Panc1 (cell line): ENCODE measurements at regions not wholly inside any gene's neighbourhood (a gene's known extent, or its start where the extent isn't known, plus 50 kb on each side); places are given as distances from the start of the nearest gene placed in this dataset.

Experiments used
- ATAC-seq: fragments of 200-7000 bp; cut with Tn5 transposase; 2 replicates; pipeline ENCODE4 v1.9.1; 2020; ENCODE audit warnings: mild to moderate bottlenecking, moderate library complexity
- BruUV-seq: library from RNA; stranded (reverse); fragments of 400-500 nt; replicated peaks from 2 replicates; lab custom pipeline; 2021; lab: Mats Ljungman, UMichigan
- CTCF ChIA-PET: fragments of 300-600 bp; sonication (Branson Sonifier 250); formaldehyde crosslinking; loops from one replicate; lab custom pipeline; 2022; ENCODE audit warnings: antibody characterized with exemption; lab: Charles Lee
- POLR2A ChIA-PET: fragments of 300-600 bp; sonication (Branson Sonifier 250); formaldehyde crosslinking; loops from one replicate; lab custom pipeline; 2022; ENCODE audit warnings: antibody characterized with exemption; lab: Charles Lee
- DNase-seq: peaks from one replicate; pipeline ENCODE4 v3.0.0-alpha.2; 2010; ENCODE audit warnings: low read depth, low spot score
- H3K27ac ChIP-seq: 2 replicates; pipeline ENCODE4 v1.5.1; 2011; ENCODE audit warnings: mild to moderate bottlenecking, low read length, inconsistent platforms
- H3K27me3 ChIP-seq: fragments of 200-500 bp; sonication (Bioruptor generic); 2 replicates; pipeline ENCODE4 v1.6.0; 2014; ENCODE audit warnings: low read length, inconsistent platforms; ENCODE audit not compliant: control insufficient read depth, insufficient read depth
- H3K36me3 ChIP-seq: fragments of 200-500 bp; sonication (Bioruptor generic); 2 replicates; pipeline ENCODE4 v1.5.1; 2014; ENCODE audit warnings: inconsistent platforms, mild to moderate bottlenecking, low read length, moderate library complexity; ENCODE audit not compliant: control insufficient read depth, insufficient read depth
- H3K4me1 ChIP-seq: 2 replicates; pipeline ENCODE4 v1.5.1; 2011; ENCODE audit warnings: inconsistent platforms, mild to moderate bottlenecking, low read length, moderate library complexity; ENCODE audit not compliant: control insufficient read depth, insufficient read depth
- H3K4me3 ChIP-seq, 2 experiments: 2 replicates each; pipeline ENCODE4 v1.5.1; 2011 to 2012; ENCODE audit warnings: low read depth in 2 of 2, low read length in 2 of 2, mild to moderate bottlenecking in 2 of 2, inconsistent platforms in 1 of 2, moderate library complexity in 1 of 2
- H3K9me3 ChIP-seq: fragments of 200-500 bp; sonication (Bioruptor generic); 2 replicates; pipeline ENCODE4 v1.5.1; 2014; ENCODE audit warnings: low read depth, mild to moderate bottlenecking, inconsistent platforms, low read length, moderate library complexity; ENCODE audit not compliant: control insufficient read depth, insufficient read depth
- POLR2AphosphoS5 ChIP-seq: IDR thresholded peaks from 2 replicates; pipeline ENCODE4 v1.6.1; 2012; ENCODE audit warnings: mild to moderate bottlenecking, low read depth, low read length, moderate library complexity
- SIN3A ChIP-seq: IDR thresholded peaks from 2 replicates; pipeline ENCODE4 v1.6.1; 2012; ENCODE audit warnings: low read depth, mild to moderate bottlenecking, low read length, moderate library complexity, borderline replicate concordance; ENCODE audit not compliant: insufficient read depth
- TCF7L2 ChIP-seq: IDR thresholded peaks from 2 replicates; pipeline ENCODE4 v1.6.1; 2011; ENCODE audit warnings: mild to moderate bottlenecking, low read depth, low read length, inconsistent platforms
- in situ Hi-C: cut with HindIII; loops from 2 replicates; pipeline ENCODE4 v1.10.0; 2016; ENCODE audit warnings: low sequenced_read_pairs, low pct_unique_long_range_greater_than_20kb
- intact Hi-C: fragments of 100-400 bp; cut with micrococcal nuclease; formaldehyde crosslinking; loops from one replicate; pipeline ENCODE4 v1.10.0; 2022; ENCODE audit not compliant: unreplicated experiment
- TF ChIP-seq, protein P1 (sequence below), 2 experiments: IDR thresholded peaks; 2 replicates each; pipeline ENCODE4 v1.6.1; 2011 to 2012; ENCODE audit warnings: low read depth in 2 of 2, control low read depth in 1 of 2, low read length in 1 of 2, mild to moderate bottlenecking in 1 of 2, moderate library complexity in 1 of 2; ENCODE audit not compliant: insufficient read depth in 1 of 2
- TF ChIP-seq, protein P2 (sequence below): fragments of 450-650 bp; IDR thresholded peaks from 2 replicates; pipeline ENCODE4 v1.5.1; 2017; ENCODE audit warnings: mild to moderate bottlenecking

GRCh38 chr2:196368546-196369225, 197.3 kb upstream of the STK17B start:
- ChIA-PET CTCF (no interaction called here), POLR2A (no interaction called here)
- H3K27ac ChIP-seq: no peak overlapping the region
- no peak for ATAC-seq
- no peaks in the 10 kb centered on the region for H3K9me3 ChIP-seq
- in situ Hi-C loops (no loop called here), intact Hi-C loops (no loop called here)
- TF ChIP-seq TCF7L2 (no peak), POLR2AphosphoS5 (no peak), SIN3A (no peak)
- TF ChIP-seq, protein P1, sequence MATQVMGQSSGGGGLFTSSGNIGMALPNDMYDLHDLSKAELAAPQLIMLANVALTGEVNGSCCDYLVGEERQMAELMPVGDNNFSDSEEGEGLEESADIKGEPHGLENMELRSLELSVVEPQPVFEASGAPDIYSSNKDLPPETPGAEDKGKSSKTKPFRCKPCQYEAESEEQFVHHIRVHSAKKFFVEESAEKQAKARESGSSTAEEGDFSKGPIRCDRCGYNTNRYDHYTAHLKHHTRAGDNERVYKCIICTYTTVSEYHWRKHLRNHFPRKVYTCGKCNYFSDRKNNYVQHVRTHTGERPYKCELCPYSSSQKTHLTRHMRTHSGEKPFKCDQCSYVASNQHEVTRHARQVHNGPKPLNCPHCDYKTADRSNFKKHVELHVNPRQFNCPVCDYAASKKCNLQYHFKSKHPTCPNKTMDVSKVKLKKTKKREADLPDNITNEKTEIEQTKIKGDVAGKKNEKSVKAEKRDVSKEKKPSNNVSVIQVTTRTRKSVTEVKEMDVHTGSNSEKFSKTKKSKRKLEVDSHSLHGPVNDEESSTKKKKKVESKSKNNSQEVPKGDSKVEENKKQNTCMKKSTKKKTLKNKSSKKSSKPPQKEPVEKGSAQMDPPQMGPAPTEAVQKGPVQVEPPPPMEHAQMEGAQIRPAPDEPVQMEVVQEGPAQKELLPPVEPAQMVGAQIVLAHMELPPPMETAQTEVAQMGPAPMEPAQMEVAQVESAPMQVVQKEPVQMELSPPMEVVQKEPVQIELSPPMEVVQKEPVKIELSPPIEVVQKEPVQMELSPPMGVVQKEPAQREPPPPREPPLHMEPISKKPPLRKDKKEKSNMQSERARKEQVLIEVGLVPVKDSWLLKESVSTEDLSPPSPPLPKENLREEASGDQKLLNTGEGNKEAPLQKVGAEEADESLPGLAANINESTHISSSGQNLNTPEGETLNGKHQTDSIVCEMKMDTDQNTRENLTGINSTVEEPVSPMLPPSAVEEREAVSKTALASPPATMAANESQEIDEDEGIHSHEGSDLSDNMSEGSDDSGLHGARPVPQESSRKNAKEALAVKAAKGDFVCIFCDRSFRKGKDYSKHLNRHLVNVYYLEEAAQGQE (IDR thresholded peaks at IDR 0.05; ENCODE audit: insufficient read depth in 1 of 2, low read depth in 2 of 2, low read length in 1 of 2): no peak
- TF ChIP-seq, protein P2, sequence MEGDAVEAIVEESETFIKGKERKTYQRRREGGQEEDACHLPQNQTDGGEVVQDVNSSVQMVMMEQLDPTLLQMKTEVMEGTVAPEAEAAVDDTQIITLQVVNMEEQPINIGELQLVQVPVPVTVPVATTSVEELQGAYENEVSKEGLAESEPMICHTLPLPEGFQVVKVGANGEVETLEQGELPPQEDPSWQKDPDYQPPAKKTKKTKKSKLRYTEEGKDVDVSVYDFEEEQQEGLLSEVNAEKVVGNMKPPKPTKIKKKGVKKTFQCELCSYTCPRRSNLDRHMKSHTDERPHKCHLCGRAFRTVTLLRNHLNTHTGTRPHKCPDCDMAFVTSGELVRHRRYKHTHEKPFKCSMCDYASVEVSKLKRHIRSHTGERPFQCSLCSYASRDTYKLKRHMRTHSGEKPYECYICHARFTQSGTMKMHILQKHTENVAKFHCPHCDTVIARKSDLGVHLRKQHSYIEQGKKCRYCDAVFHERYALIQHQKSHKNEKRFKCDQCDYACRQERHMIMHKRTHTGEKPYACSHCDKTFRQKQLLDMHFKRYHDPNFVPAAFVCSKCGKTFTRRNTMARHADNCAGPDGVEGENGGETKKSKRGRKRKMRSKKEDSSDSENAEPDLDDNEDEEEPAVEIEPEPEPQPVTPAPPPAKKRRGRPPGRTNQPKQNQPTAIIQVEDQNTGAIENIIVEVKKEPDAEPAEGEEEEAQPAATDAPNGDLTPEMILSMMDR: no peak
- no peak overlapping the region for H3K4me3 ChIP-seq
- H3K36me3 ChIP-seq: no peaks in the 10 kb centered on the region
- H3K27me3 ChIP-seq: no peaks in the 10 kb centered on the region
- no peaks in the 10 kb centered on the region; the same call in 1 of the 2 replicates for H3K4me1 ChIP-seq
- BruUV-seq: no TSS peak
- DNase-seq: no peak

GRCh38 chr2:196369967-196370366, 198.6 kb upstream of the STK17B start:
- Histone ChIP-seq H3K4me3 (no peak overlapping the region), H3K4me1 (no peaks in the 10 kb centered on the region; the same call in 1 of the 2 replicates), H3K27ac (no peak overlapping the region), H3K9me3 (no peaks in the 10 kb centered on the region), H3K36me3 (no peaks in the 10 kb centered on the region), H3K27me3 (no peaks in the 10 kb centered on the region)
- no peak; the same call in 1 of the 2 replicates for ATAC-seq
- BruUV-seq: no TSS peak
- in situ Hi-C loops (no loop called here), intact Hi-C loops (no loop called here)
- ChIA-PET CTCF (no interaction called here), POLR2A (no interaction called here)
- TF ChIP-seq SIN3A (no peak), POLR2AphosphoS5 (no peak), TCF7L2 (no peak)
- TF ChIP-seq, protein P2: no peak
- TF ChIP-seq, protein P1 (IDR thresholded peaks at IDR 0.05; ENCODE audit: insufficient read depth in 1 of 2, low read depth in 2 of 2, low read length in 1 of 2): no peak
- DNase-seq: no peak
